Hematopoietic multipotent progenitor cell treated with erythropoietin and hydrocortisone succinate and interleukin-3 and kit ligand, for 8 days (in vitro differentiated cells): ENCODE measurements at regions not wholly inside any gene's neighbourhood (a gene's known extent, or its start where the extent isn't known, plus 50 kb on each side); places are given as distances from the start of the nearest gene placed in this dataset.
"Not testable (repeated sequence)": the region's sequence is repeated elsewhere in the genome, so short reads cannot be mapped to it uniquely, and the experiment has no call there.

ENCODE experiments used
- DNase-seq: peaks from one replicate; pipeline ENCODE4 v3.0.0-alpha.2; 2015

DNA sequence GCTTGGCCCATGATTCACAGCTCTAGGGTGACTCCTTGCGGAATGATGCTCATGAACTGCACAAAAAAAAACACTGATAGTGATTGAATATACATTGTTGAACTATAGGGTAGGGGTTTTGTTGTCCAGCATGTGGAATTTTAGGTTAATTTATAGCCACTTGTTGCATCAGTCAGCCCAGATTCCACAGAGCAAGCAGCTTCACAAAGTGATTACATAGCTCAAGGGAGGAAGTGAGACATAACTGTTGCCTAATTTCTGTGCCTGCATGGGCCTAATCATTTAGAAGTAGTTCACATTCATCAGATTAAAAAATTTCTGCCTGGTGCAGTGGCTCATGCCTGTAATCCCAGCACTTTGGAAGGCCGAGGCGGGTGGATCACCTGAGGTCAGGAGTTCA lies 142.2 kb upstream of the ZNF722 start:
- DNase-seq = not testable (repeated sequence)

DNA sequence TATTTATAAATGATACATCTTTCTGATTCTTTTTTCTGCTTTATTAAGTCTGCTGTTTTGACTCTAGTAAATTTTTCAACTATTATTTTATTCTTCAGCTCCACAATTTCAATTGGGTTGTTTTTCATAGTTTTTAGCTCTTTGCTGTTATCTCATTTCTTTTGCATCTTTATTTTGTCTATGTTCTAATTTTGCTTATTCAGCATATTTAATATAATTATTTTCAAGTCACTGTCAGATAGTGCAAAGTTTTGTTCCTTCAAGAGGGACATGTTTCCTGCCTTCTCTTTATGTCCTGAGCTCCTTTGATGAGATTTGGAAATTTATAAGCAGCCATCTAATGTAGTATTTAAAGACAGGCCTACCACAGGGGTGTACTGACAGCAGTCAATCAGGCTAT lies 131.5 kb upstream of the ZNF722 start:
- no peak for DNase-seq

DNA sequence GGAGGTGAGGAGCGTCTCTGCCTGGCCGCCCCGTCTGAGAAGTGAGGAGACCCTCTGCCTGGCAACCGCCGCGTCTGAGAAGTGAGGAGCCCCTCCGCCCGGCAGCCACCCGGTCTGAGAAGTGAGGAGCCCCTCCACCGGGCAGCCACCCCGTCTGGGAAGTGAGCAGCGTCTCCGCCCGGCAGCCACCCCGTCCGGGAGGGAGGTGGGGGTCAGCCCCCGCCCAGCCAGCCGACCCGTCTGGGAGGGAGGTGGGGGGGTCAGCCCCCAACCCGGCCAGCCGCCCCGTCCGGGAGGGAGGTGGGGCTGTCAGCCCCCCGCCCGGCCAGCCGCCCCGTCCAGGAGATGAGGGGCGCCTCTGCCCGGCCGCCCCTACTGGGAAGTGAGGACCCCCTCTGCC lies 124.4 kb upstream of the ZNF722 start:
- not testable (repeated sequence) for DNase-seq

DNA sequence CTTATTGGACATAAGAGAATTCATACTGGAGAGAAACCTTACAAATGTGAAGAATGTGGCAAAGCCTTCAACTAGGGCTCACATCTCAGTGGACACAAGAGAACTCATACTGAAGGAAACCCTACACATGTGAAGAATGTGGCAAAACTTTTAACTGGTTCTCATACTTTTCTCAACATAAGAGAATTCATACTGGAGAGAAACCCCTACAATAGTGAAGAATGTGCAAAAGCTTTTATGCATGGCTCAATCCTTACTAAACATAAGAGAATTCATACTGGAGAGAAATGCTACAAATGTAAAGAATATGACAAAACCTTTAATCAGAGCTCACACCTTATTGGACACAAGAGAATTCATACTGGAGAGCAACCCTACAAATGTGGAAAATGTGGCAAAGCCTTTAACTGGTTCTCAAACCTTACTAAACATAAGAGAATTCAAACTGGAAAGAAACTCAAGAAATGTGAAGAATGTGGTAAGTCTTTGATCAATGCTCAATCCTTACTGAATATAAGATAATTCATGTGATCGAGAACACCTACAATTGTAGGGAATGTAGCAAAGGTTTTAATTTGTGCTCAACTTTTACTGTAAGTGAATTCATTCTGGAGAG lies 121.8 kb upstream of the ZNF722 start:
- DNase-seq = no peak

DNA sequence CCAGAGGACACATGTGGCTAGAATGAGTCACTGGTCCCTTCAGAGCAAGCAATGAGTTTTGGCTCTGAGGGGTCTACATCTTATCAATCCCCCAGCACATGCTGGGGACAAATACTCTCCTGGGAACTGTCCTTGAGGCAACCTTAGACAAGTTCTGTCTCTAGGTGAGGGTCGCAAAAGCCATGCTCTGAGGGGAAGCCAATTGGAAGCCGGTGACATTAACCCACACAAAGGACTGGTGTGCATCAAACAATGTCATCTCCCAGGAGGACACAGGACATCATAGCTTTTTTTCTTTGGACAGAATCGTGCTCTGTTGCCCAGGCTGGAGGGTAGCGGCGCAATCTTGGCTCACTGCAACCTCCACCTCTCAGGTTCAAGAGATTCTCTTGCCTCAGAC lies 111.6 kb upstream of the ZNF722 start:
- DNase-seq = no peak

DNA sequence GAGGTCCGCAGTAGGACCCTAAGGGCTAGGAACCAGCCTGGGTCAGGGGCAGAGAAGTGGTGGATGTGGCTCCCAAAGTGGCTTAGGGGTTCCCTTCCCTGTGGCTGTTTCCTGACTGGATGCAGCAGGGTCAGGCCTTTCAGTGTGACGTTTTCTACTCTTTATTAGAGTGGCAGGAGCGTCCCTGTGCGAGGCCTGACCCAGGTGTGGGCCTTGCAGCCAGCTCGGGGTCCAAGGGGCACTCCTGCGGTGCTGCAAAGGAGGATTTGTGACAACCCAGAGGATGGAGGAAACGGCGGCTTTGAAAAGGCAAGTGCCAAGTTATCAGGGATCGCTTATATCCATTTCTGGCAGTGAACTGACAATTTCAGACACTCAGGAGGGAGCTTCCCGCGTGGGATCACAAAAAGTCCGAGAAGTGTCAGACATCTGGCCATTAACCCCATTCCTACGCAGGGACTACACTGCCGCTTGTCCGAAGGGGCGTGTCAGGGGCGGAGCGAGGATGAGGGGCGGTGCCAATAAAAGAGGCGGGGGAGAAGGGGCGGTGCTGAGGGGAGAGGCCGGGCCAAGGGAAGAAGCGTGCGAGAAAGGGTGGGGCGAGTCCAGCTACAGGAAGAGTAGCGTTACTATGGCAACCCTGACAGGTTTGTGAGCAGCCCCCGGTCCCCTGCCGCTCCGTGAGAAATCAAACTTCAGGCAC lies 98.8 kb upstream of the ZNF722 start:
- peak; percentile 6 for DNase-seq

DNA sequence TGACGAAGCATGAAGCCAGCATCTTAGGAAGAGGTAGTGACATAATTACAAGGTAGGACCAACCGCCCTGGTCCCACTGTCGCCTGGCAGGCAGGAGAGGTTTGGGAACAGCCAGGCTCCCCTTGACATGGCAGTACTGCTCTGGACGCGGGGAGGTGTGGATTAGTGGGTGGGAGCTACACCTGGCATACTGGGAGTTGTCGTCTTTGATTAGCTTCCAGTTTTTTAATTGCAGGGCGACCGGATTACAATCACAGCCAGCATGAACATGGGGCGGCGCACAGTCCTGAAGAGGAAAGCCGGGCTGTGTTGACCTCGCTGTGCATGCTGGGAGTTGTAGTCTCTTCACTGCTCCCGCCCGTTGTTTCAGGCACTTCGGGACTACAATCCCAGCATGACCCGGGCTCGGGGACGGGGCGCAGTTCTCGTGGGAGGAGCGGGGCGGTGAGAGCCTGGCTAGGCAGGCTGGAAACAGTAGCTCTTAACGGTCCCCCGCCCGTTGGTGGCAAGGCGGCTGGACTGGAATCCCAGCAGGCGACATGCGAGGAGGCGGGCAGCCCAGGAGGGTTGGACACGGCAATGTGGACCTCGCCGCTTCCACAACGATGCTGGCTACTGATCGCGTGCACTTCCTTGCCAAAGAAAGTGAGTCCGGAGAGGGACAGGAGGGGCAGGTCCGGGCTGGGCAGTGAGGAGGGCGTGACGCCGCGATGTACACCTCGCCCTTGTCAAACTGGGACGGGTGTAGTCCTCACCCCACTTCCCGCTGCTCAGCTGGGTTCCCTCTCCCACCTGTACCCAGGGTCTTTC lies 98.0 kb upstream of the ZNF722 start:
- peak; percentile 65 for DNase-seq

DNA sequence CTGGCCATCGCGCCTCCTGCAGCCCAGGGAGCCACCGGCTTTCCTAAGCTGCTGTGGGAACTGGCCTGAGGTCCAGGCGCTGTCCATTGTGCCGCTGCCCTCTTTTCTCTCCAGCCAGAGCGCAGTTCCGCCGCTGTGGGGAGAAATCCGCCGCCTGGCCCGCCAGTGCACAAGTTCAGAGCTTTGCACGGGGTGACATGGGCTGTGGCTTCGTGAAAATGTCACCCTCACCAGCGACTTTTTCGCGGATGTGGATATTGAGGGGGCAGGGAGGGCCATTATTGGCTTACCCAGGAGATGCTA lies 97.5 kb upstream of the ZNF722 start:
- DNase-seq = not testable (repeated sequence)

DNA sequence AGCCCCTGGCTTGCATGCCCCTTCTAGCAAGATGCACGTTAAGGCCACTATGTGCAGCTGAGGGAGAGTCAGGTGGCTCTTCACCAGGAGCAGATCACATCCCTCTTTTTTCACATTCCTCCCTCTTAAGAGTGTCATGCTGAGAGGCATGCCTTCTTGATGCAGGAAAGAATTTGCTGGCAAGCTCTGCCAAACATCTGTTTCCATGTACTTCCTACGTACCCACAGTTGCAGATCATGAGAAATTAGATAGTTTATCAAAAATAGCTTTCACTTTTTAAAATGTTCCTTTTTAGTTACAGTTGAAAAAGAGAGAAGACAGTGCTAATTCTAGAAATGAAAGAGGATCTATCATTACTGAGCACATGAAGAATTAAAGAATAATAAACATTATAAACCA lies 79.7 kb upstream of the ZNF722 start:
- DNase-seq = no peak

DNA sequence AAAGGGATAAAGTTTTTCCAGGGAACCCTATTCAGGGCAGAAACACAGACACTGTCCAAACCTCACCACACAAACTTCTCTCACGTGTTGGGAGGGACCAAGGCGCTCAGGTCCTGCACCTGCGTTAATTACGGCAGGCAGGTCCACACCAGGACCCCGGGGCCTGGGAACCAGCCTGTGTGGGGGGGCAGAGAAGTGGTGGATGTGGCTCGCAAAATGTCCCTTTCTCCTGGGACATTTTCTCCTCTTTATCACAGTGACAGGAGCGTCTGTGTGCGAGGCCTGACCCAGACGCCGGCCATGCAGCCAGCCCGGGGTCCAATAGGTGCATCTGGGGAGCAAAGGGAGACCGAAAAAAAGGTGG lies 73.4 kb upstream of the ZNF722 start:
- no peak for DNase-seq

DNA sequence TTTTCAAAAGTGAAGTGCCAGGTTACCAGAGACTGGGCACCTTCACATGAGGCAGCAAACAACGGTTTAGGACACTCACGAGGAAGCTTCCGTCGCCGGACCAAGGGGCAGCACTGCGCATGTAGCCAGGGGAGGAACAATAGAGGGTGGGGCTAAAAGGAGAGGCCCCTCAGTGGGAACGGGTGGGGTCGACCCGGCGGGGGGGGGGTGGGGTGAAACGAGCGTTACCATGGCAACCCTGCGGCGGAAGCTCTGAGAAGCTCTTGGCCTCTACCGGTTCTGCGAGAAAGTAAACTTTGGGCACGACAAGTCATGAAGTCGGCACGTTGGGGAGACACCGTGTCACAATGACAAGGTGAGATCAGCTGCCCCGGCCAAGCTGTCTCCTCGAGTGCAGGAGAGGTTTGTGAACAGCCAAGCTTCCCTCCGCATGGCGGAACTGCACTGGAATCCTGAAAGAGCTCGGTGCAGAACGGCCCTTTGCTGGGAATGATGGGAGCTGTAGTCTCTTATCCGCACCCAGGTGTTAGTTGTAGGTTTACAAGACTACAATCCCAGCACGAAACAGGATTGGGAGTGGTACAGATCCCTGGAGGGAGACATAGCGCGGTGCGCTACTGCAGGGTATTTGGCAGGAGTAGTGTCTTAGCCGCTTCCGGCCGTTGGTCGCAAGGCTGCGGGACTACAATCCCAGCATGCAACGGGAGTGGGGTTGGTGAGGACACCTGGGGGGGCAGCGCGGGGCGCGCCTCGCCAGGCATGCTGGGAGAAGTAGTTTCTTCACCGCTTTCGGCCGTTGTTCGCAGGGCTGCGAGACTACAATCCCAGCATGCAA lies 72.8 kb upstream of the ZNF722 start:
- peak; percentile 84 for DNase-seq

DNA sequence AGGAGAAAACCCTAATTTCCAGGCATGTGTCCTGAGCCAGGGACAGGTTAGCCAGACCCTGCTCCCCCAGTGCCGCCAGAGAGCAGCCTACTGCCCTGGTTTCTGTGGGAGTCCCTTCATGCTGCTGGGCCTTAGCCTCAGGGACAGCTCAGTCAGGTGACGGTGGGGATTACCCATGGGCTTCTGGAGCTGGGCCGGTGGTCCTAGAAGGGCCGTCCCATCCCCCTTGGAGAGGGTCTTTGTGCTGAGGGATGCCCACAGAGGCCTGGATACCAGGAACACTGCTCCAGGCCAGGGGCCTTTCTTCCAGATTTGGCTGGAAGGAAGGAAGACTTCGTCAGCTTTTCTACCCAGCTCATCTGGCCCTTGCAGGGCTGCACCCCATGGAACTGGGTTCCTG lies 71.4 kb upstream of the ZNF722 start:
- no peak for DNase-seq

DNA sequence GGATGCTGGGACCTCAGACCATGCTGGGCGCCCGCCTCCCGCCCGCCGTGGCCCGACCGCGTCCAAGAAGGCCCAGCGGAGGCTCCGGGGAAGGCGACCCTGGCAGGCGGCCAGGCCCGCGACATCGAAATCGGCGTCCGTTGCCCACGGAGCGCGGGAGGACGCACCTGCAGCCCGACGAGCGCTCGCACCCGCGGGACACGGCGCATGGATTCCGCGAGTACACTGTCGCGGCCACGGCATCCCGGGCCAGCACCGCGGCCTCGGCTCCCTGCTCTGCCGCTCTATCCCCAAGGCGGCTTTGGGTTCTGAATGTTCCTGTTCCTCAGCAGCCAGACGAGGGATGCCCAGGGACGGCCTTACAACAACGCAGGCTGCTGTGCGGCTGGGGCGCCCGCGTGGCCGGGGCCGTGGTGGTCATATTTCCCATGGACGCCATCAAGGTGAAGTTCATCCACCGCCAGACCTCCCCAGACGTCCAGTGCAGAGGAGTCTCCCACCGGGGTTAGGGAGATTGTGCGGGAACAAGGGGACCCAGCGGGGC lies 67.5 kb upstream of the ZNF722 start:
- no peak for DNase-seq

DNA sequence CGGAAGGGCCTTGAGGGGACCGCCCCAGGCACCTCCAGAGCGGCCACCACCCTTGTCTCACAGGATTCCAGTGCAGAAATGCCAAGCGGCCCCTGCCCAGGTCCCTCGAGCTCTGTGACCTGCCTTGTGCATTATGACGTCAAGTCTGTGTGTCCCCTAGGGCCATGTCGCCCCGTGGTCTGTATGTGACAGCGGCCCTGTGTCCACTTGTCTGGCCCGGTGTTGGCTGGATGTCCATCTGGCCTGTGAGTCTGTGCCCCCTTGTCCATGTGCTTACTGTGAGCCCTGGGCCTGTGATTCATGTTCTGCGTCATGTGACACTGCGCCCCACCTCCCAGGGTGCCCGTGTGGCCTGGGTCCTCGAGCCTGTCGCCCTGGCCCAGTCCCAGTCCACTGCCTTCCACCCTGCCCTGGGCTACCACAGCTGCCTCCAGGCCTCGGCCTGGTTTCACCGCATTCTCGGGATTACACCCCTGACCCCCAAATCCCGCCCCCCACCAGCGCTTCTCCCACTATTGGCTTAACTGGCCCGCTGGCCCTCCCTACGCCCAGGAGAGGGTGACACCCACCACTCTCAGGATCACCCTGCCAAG lies 66.6 kb upstream of the ZNF722 start:
- no peak for DNase-seq
